Fibroblast of lung (primary cell): ENCODE measurements at regions not wholly inside any gene's neighbourhood (a gene's known extent, or its start where the extent isn't known, plus 50 kb on each side); places are given as distances from the start of the nearest gene placed in this dataset.

Experiments used
- DNase-seq, 2 donors: peaks; one replicate each; pipeline versions ENCODE4 v3.0.0 to v3.0.0-alpha.2; 2010; ENCODE audit warnings: low read depth in 2 of 2
- H2AFZ ChIP-seq: 2 replicates; pipeline ENCODE4 v1.5.1; 2012; ENCODE audit warnings: low read length, control low read depth, inconsistent platforms
- H3K27ac ChIP-seq: 2 replicates; pipeline ENCODE4 v1.5.1; 2011; ENCODE audit warnings: low read length, control low read depth; ENCODE audit not compliant: insufficient read depth
- H3K27me3 ChIP-seq: 2 replicates; pipeline ENCODE4 v1.5.1; 2011; ENCODE audit warnings: mild to moderate bottlenecking, low read length; ENCODE audit not compliant: control insufficient read depth, insufficient read depth
- H3K36me3 ChIP-seq: 2 replicates; pipeline ENCODE4 v1.5.1; 2011; ENCODE audit warnings: low read length; ENCODE audit not compliant: control insufficient read depth, insufficient read depth
- H3K4me1 ChIP-seq: 2 replicates; pipeline ENCODE4 v1.5.1; 2011; ENCODE audit warnings: low read length; ENCODE audit not compliant: control insufficient read depth, insufficient read depth; ENCODE audit errors: extremely low read depth
- H3K4me2 ChIP-seq: 2 replicates; pipeline ENCODE4 v1.5.1; 2011; ENCODE audit warnings: low read length, control low read depth; ENCODE audit not compliant: insufficient read depth; ENCODE audit errors: extremely low read depth
- H3K4me3 ChIP-seq, 4 experiments: fragments of 200-600 bp in 1 of 4; sonication (generic) in 1 of 4; replicated peaks in 1 of 4; 2 replicates each; pipeline ENCODE4 v1.5.1; 2011 to 2016; ENCODE audit warnings: low read length in 4 of 4, low read depth in 3 of 4, mild to moderate bottlenecking in 3 of 4, control low read depth in 2 of 4, inconsistent platforms in 1 of 4, mixed read lengths in 1 of 4; ENCODE audit not compliant: insufficient read depth in 1 of 4; ENCODE audit errors: control extremely low read depth in 1 of 4
- H3K79me2 ChIP-seq: 2 replicates; pipeline ENCODE4 v1.5.1; 2012; ENCODE audit warnings: mild to moderate bottlenecking, low read length, inconsistent platforms; ENCODE audit not compliant: control insufficient read depth, insufficient read depth
- H3K9ac ChIP-seq: 2 replicates; pipeline ENCODE4 v1.5.1; 2011; ENCODE audit warnings: mild to moderate bottlenecking, low read length, control low read depth; ENCODE audit not compliant: insufficient read depth
- H3K9me3 ChIP-seq: 2 replicates; pipeline ENCODE4 v1.5.1; 2012; ENCODE audit warnings: low read depth, low read length; ENCODE audit not compliant: control insufficient read depth, insufficient read depth
- H4K20me1 ChIP-seq: 2 replicates; pipeline ENCODE4 v1.5.1; 2011; ENCODE audit warnings: low read length; ENCODE audit not compliant: control insufficient read depth, insufficient read depth; ENCODE audit errors: extremely low read depth
- CTCF ChIP-seq, 2 donors: IDR thresholded peaks in 1 of 2; conservative IDR thresholded peaks in 1 of 2; 1 replicate in 1 of 2; 2 replicates in 1 of 2; pipeline ENCODE4 v1.5.1; 2011 to 2012; ENCODE audit warnings: low read length in 2 of 2, control low read depth in 1 of 2, inconsistent platforms in 1 of 2, low read depth in 1 of 2, mild to moderate bottlenecking in 1 of 2
- EZH2 ChIP-seq: IDR thresholded peaks from 2 replicates; pipeline ENCODE4 v1.5.1; 2012; ENCODE audit warnings: low read length, control low read depth, mild to moderate bottlenecking; ENCODE audit errors: missing control alignments

GRCh38 chr2:173739006-173739405 is 226.2 kb downstream of the SP3 start:
- no peak overlapping the region for H3K4me2 ChIP-seq
- H3K27me3 ChIP-seq: peaks cover 2% of the 10 kb centered on the region
- H3K4me3 ChIP-seq: no peak overlapping the region
- TF ChIP-seq CTCF (conservative IDR thresholded peaks at IDR 0.05 in 1 of 2, IDR thresholded peaks at IDR 0.05 in 1 of 2; ENCODE audit: low read depth in 1 of 2, low read length in 2 of 2) (no peak), EZH2 (no peak)
- H3K9ac ChIP-seq: no peak overlapping the region
- no peak overlapping the region for H2AFZ ChIP-seq
- no peaks in the 10 kb centered on the region for H3K36me3 ChIP-seq
- no peak overlapping the region for H3K27ac ChIP-seq
- DNase-seq: no peak
- no peaks in the 10 kb centered on the region for H3K9me3 ChIP-seq
- H3K79me2 ChIP-seq: no peaks in the 10 kb centered on the region
- no peaks in the 10 kb centered on the region for H3K4me1 ChIP-seq
- no peaks in the 10 kb centered on the region for H4K20me1 ChIP-seq

GRCh38 chr2:173740639-173741038 is 224.5 kb downstream of the SP3 start:
- no peaks in the 10 kb centered on the region for H3K79me2 ChIP-seq
- no peaks in the 10 kb centered on the region for H3K4me1 ChIP-seq
- H3K9ac ChIP-seq: no peak overlapping the region
- no peak overlapping the region for H3K4me2 ChIP-seq
- no peak for DNase-seq
- H3K4me3 ChIP-seq: no peak overlapping the region
- H3K27ac ChIP-seq: no peak overlapping the region
- no peak overlapping the region for H2AFZ ChIP-seq
- peaks cover 2% of the 10 kb centered on the region for H3K27me3 ChIP-seq
- TF ChIP-seq EZH2: no peak
- TF ChIP-seq CTCF (conservative IDR thresholded peaks at IDR 0.05 in 1 of 2, IDR thresholded peaks at IDR 0.05 in 1 of 2; ENCODE audit: low read depth in 1 of 2, low read length in 2 of 2): no peak
- H3K9me3 ChIP-seq: no peaks in the 10 kb centered on the region
- no peaks in the 10 kb centered on the region for H3K36me3 ChIP-seq
- H4K20me1 ChIP-seq: no peaks in the 10 kb centered on the region

- no peak overlapping the region for H3K27ac ChIP-seq
- H3K4me1 ChIP-seq: no peaks in the 10 kb centered on the region
- no peak overlapping the region for H3K9ac ChIP-seq
- no peak overlapping the region for H2AFZ ChIP-seq
- no peaks in the 10 kb centered on the region for H3K9me3 ChIP-seq
- H3K4me2 ChIP-seq: no peak overlapping the region
- no peak for DNase-seq
- H3K27me3 ChIP-seq: peaks cover 2% of the 10 kb centered on the region
- no peak for TF ChIP-seq EZH2
- no peak for TF ChIP-seq CTCF (conservative IDR thresholded peaks at IDR 0.05 in 1 of 2, IDR thresholded peaks at IDR 0.05 in 1 of 2; ENCODE audit: low read depth in 1 of 2, low read length in 2 of 2)
- H3K4me3 ChIP-seq: no peak overlapping the region
- H4K20me1 ChIP-seq: no peaks in the 10 kb centered on the region
- H3K36me3 ChIP-seq: no peaks in the 10 kb centered on the region
- H3K79me2 ChIP-seq: no peaks in the 10 kb centered on the region
Observed at GRCh38 chr2:173741759-173742158, 223.4 kb downstream of the SP3 start.
